Breast epithelium (tissue), 4 donors: ENCODE measurements at regions not wholly inside any gene's neighbourhood (a gene's known extent, or its start where the extent isn't known, plus 50 kb on each side); places are given as distances from the start of the nearest gene placed in this dataset.

Source experiments
- DNase-seq, 2 donors: peaks; one replicate each; pipeline ENCODE4 v3.0.0-alpha.2; 2019; ENCODE audit warnings: low spot score in 2 of 2
- H3K27ac ChIP-seq, 2 donors: fragments of 200-600 bp; sonication (generic) in 1 of 2; one replicate each; pipeline ENCODE4 v1.5.1; 2016 to 2019; ENCODE audit warnings: mild to moderate bottlenecking in 1 of 2
- H3K27me3 ChIP-seq, 2 donors: fragments of 200-600 bp; sonication (generic) in 1 of 2; one replicate each; pipeline versions ENCODE4 v1.5.1 to v1.6.0; 2017 to 2019; ENCODE audit warnings: control low read depth in 1 of 2, mild to moderate bottlenecking in 1 of 2
- H3K36me3 ChIP-seq: fragments of 200-600 bp; one replicate; pipeline ENCODE4 v1.5.1; 2019
- H3K4me1 ChIP-seq, 2 donors: fragments of 200-600 bp; sonication (generic); one replicate each; pipeline ENCODE4 v1.5.1; 2016 to 2019; ENCODE audit warnings: control low read depth in 1 of 2
- H3K4me3 ChIP-seq, 3 donors: fragments of 200-600 bp; sonication (generic); 1 replicate in 2 of 3; 2 replicates in 1 of 3; pipeline ENCODE4 v1.5.1; 2016 to 2019; ENCODE audit warnings: mild to moderate bottlenecking in 3 of 3, moderate library complexity in 2 of 3
- H3K9me3 ChIP-seq, 2 donors: fragments of 200-600 bp; sonication (generic) in 1 of 2; one replicate each; pipeline ENCODE4 v1.5.1; 2016 to 2019; ENCODE audit warnings: control low read depth in 1 of 2
- CTCF ChIP-seq, 3 donors: fragments of 450-650 bp; IDR thresholded peaks; one replicate each; pipeline ENCODE4 v1.5.1; 2016 to 2017; ENCODE audit warnings: antibody characterized with exemption in 3 of 3, mild to moderate bottlenecking in 3 of 3, moderate library complexity in 3 of 3
- POLR2A ChIP-seq: fragments of 450-650 bp; IDR thresholded peaks from one replicate; pipeline ENCODE4 v1.6.1; 2016; ENCODE audit warnings: antibody characterized with exemption, mild to moderate bottlenecking, moderate library complexity
- POLR2AphosphoS5 ChIP-seq, 3 donors: sonication (generic); formaldehyde crosslinking; IDR thresholded peaks; one replicate each; pipeline ENCODE4 v1.6.1; 2017; ENCODE audit warnings: antibody characterized with exemption in 3 of 3
- intact Hi-C: fragments of 100-400 bp; cut with DNase I; formaldehyde crosslinking; loops from one replicate; pipeline ENCODE4 v1.15.1; 2023; ENCODE audit warnings: low total_unique reads

- no peak for DNase-seq
- TF ChIP-seq POLR2AphosphoS5 (IDR thresholded peaks at IDR 0.05): no peak
- TF ChIP-seq CTCF (IDR thresholded peaks at IDR 0.05): no peak
- no peak for TF ChIP-seq POLR2A
- Histone ChIP-seq H3K27ac (no peak overlapping the region), H3K9me3 (no peaks in the 10 kb centered on the region), H3K36me3 (no peaks in the 10 kb centered on the region), H3K4me3 (no peak overlapping the region), H3K27me3 (no peaks in the 10 kb centered on the region), H3K4me1 (no peaks in the 10 kb centered on the region)
- intact Hi-C loops: no loop called here
Measured at GRCh38 chr3:24843955-24844354, 349.3 kb upstream of the THRB start.

GRCh38 chr3:24845524-24846155 lies 351.0 kb upstream of the THRB start:
- no peaks in the 10 kb centered on the region for H3K4me1 ChIP-seq
- H3K4me3 ChIP-seq: no peak overlapping the region
- no peaks in the 10 kb centered on the region for H3K9me3 ChIP-seq
- no peaks in the 10 kb centered on the region for H3K36me3 ChIP-seq
- no peak for DNase-seq
- TF ChIP-seq POLR2A: no peak
- TF ChIP-seq CTCF (IDR thresholded peaks at IDR 0.05): no peak
- TF ChIP-seq POLR2AphosphoS5 (IDR thresholded peaks at IDR 0.05): no peak
- H3K27me3 ChIP-seq: no peaks in the 10 kb centered on the region
- intact Hi-C loops: no loop called here
- H3K27ac ChIP-seq: no peak overlapping the region

GRCh38 chr3:24846286-24846860 lies 351.7 kb upstream of the THRB start:
- H3K4me3 ChIP-seq: no peak overlapping the region
- DNase-seq: no peak
- H3K27ac ChIP-seq: no peak overlapping the region
- no peaks in the 10 kb centered on the region for H3K9me3 ChIP-seq
- H3K27me3 ChIP-seq: no peaks in the 10 kb centered on the region
- no peaks in the 10 kb centered on the region for H3K36me3 ChIP-seq
- intact Hi-C loops: no loop called here
- TF ChIP-seq POLR2AphosphoS5 (IDR thresholded peaks at IDR 0.05): no peak
- TF ChIP-seq CTCF (IDR thresholded peaks at IDR 0.05): no peak
- no peak for TF ChIP-seq POLR2A
- no peaks in the 10 kb centered on the region for H3K4me1 ChIP-seq

- no peaks in the 10 kb centered on the region for H3K36me3 ChIP-seq
- no peaks in the 10 kb centered on the region for H3K27me3 ChIP-seq
- H3K9me3 ChIP-seq: no peaks in the 10 kb centered on the region
- H3K4me3 ChIP-seq: no peak overlapping the region
- TF ChIP-seq POLR2A: no peak
- no peak for TF ChIP-seq CTCF (IDR thresholded peaks at IDR 0.05)
- TF ChIP-seq POLR2AphosphoS5 (IDR thresholded peaks at IDR 0.05): no peak
- intact Hi-C loops: no loop called here
- no peaks in the 10 kb centered on the region for H3K4me1 ChIP-seq
- no peak overlapping the region for H3K27ac ChIP-seq
- DNase-seq: no peak
Measured at GRCh38 chr3:24850245-24850644, 355.6 kb upstream of the THRB start.

- Histone ChIP-seq H3K4me3 (no peak overlapping the region), H3K9me3 (no peaks in the 10 kb centered on the region), H3K27me3 (no peaks in the 10 kb centered on the region), H3K4me1 (no peaks in the 10 kb centered on the region), H3K36me3 (no peaks in the 10 kb centered on the region), H3K27ac (no peak overlapping the region)
- TF ChIP-seq CTCF (IDR thresholded peaks at IDR 0.05): no peak
- TF ChIP-seq POLR2A: no peak
- TF ChIP-seq POLR2AphosphoS5 (IDR thresholded peaks at IDR 0.05): no peak
- intact Hi-C loops: no loop called here
- DNase-seq: no peak
Measured at GRCh38 chr3:24853685-24854490, 359.2 kb upstream of the THRB start.
